Prostate gland (tissue), 2 donors: ENCODE measurements at regions not wholly inside any gene's neighbourhood (a gene's known extent, or its start where the extent isn't known, plus 50 kb on each side); places are given as distances from the start of the nearest gene placed in this dataset.

Experiments used
- DNase-seq: peaks from one replicate; pipeline ENCODE4 v3.0.0-alpha.2; 2019; ENCODE audit warnings: low spot score
- H3K27ac ChIP-seq, 2 donors: fragments of 200-600 bp; sonication (generic); 2 replicates each; pipeline ENCODE4 v1.5.1; 2017 to 2019
- H3K27me3 ChIP-seq: fragments of 200-600 bp; sonication (generic); replicated peaks from 2 replicates; pipeline ENCODE4 v1.5.1; 2019; ENCODE audit not compliant: insufficient read depth
- H3K36me3 ChIP-seq, 2 donors: fragments of 200-600 bp; sonication (generic); 1 replicate in 1 of 2; 2 replicates in 1 of 2; pipeline versions ENCODE4 v1.5.1 to v1.8.1; 2017 to 2019
- H3K4me1 ChIP-seq: fragments of 200-600 bp; sonication (generic); replicated peaks from 2 replicates; pipeline ENCODE4 v1.5.1; 2019
- H3K4me3 ChIP-seq, 2 donors: fragments of 200-600 bp; sonication (generic); 2 replicates each; pipeline ENCODE4 v1.5.1; 2017 to 2019
- H3K9me3 ChIP-seq: fragments of 200-600 bp; sonication (generic); 2 replicates; pipeline ENCODE4 v1.5.1; 2017
- POLR2A ChIP-seq: fragments of 450-650 bp; IDR thresholded peaks from one replicate; pipeline ENCODE4 v1.6.1; 2016; ENCODE audit warnings: antibody characterized with exemption, mild to moderate bottlenecking
- POLR2AphosphoS5 ChIP-seq: sonication (generic); formaldehyde crosslinking; IDR thresholded peaks from one replicate; pipeline ENCODE4 v1.6.1; 2017; ENCODE audit warnings: antibody characterized with exemption
- whole genome bisulfite sequencing: methylation state at CpG from one replicate; pipeline ENCODE4 v1.1.5; 2018; 5-methylcytosine and 5-hydroxymethylcytosine counted together
- intact Hi-C: fragments of 100-400 bp; cut with DNase I; formaldehyde crosslinking; loops from one replicate; pipeline ENCODE4 v1.14.2; 2022
- TF ChIP-seq, protein P1 (sequence below), 4 experiments: fragments of 200-600 bp in 2 of 4; fragments of 450-650 bp in 2 of 4; sonication (generic) in 2 of 4; IDR thresholded peaks; 1 replicate in 3 of 4; 2 replicates in 1 of 4; pipeline ENCODE4 v1.5.1; 2016 to 2019; ENCODE audit warnings: antibody characterized with exemption in 4 of 4, mild to moderate bottlenecking in 2 of 4, moderate library complexity in 2 of 4

DNA sequence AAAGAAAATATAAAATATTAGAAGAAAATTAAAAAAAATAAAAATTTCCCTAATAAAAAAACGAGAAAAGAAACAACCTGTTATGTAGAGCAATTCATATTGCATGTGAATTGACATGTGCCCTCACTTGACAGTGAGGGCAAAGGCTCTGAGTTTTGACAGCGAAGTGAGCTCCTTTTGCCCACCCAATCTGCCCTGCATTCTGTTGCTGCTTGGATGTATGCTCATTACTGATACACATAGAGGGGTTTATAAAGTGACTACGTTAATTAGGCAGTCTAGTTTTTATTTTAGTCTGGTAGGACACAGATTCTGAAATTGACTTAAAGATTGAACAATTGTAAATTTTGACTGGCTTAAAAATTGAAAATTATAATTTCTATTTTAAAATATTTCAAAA lies 949.4 kb downstream of the TLE4 start:
- Histone ChIP-seq H3K4me3 (no peak overlapping the region), H3K9me3 (no peaks in the 10 kb centered on the region), H3K36me3 (no peaks in the 10 kb centered on the region), H3K27ac (no peak overlapping the region), H3K4me1 (no peaks in the 10 kb centered on the region), H3K27me3 (no peaks in the 10 kb centered on the region)
- intact Hi-C loops, result no loop called here
- WGBS, result 81% methylated on average over 3 of the region's 3 CpGs
- TF ChIP-seq POLR2A (no peak), POLR2AphosphoS5 (no peak)
- TF ChIP-seq, protein P1, sequence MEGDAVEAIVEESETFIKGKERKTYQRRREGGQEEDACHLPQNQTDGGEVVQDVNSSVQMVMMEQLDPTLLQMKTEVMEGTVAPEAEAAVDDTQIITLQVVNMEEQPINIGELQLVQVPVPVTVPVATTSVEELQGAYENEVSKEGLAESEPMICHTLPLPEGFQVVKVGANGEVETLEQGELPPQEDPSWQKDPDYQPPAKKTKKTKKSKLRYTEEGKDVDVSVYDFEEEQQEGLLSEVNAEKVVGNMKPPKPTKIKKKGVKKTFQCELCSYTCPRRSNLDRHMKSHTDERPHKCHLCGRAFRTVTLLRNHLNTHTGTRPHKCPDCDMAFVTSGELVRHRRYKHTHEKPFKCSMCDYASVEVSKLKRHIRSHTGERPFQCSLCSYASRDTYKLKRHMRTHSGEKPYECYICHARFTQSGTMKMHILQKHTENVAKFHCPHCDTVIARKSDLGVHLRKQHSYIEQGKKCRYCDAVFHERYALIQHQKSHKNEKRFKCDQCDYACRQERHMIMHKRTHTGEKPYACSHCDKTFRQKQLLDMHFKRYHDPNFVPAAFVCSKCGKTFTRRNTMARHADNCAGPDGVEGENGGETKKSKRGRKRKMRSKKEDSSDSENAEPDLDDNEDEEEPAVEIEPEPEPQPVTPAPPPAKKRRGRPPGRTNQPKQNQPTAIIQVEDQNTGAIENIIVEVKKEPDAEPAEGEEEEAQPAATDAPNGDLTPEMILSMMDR (IDR thresholded peaks at IDR 0.05), result no peak
- DNase-seq, result no peak

DNA sequence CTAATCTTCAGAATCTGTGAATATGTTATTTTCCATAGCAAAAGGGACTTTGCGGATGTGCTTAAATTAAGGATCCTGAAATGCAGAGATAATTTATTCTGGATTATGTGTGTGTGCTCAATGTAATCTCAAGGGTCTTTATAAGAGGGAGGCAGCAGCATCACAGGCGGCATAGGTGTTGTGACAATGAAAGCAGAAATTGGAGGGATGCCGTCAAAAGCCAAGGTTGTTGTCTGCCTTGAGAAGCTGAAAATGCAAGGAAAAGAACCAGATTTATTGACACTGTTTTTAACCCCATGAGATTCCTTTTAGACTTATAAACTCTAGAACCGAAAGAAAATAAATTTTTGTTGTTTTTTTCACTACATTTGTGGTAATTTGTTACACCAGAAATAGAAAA lies 948.5 kb downstream of the TLE4 start:
- no peaks in the 10 kb centered on the region for H3K4me1 ChIP-seq
- no peaks in the 10 kb centered on the region for H3K9me3 ChIP-seq
- no peaks in the 10 kb centered on the region for H3K27me3 ChIP-seq
- no peak overlapping the region for H3K27ac ChIP-seq
- no peak for TF ChIP-seq POLR2A
- TF ChIP-seq, protein P1 (IDR thresholded peaks at IDR 0.05), result no peak
- TF ChIP-seq POLR2AphosphoS5, result no peak
- intact Hi-C loops, result no loop called here
- whole genome bisulfite sequencing, result 94% methylated on average over 4 of the region's 4 CpGs
- no peak for DNase-seq
- H3K36me3 ChIP-seq, result no peaks in the 10 kb centered on the region
- no peak overlapping the region for H3K4me3 ChIP-seq

DNA sequence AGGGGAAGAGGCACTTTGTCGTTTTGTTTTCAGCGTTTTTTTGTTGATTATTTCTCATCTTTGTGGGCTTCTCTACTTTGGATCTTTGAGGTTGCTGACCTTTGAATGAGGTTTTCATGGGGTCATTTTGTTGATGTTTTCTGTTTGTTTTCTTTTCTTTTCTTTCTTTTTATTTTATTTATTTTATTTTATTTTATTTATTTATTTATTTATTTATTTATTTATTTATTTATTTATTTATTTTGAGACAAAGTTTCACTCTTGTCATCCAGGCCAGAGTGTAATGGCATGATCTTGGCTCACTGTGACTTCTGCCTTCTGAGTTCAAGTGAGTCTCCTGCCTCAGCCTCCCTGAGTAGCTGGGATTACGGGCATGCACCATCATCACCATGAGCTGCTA lies 946.7 kb downstream of the TLE4 start:
- no peaks in the 10 kb centered on the region for H3K4me1 ChIP-seq
- H3K36me3 ChIP-seq, result no peaks in the 10 kb centered on the region
- DNase-seq, result no peak
- WGBS, result 94% methylated on average over 3 of the region's 3 CpGs
- H3K27me3 ChIP-seq, result no peaks in the 10 kb centered on the region
- TF ChIP-seq POLR2AphosphoS5 (no peak), POLR2A (no peak)
- TF ChIP-seq, protein P1 (IDR thresholded peaks at IDR 0.05), result no peak
- no peak overlapping the region for H3K4me3 ChIP-seq
- intact Hi-C loops, result no loop called here
- no peaks in the 10 kb centered on the region for H3K9me3 ChIP-seq
- no peak overlapping the region for H3K27ac ChIP-seq

DNA sequence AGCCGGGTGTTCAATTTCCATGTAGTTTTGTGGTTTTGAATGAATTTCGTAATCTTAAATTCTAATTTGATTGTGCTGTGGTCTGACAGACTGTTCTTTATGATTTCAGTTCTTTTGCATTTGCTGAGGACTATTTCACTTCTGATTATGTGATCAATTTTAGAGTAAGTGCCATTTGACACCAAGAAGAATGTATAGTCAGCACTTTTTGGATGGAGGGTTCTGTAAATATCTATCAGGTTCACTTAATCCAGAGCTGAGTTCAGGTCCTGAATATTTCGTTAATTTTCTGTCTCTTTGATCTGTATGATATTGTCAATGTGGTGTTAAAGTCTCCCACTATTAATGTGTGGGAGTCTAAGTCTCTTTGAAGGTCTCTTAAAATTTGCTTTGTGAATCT lies 944.9 kb downstream of the TLE4 start:
- DNase-seq, result no peak
- 74% methylated on average over 3 of the region's 3 CpGs for WGBS
- H3K9me3 ChIP-seq, result no peaks in the 10 kb centered on the region
- no peaks in the 10 kb centered on the region for H3K36me3 ChIP-seq
- no peak overlapping the region for H3K27ac ChIP-seq
- TF ChIP-seq POLR2AphosphoS5 (no peak), POLR2A (no peak)
- TF ChIP-seq, protein P1 (IDR thresholded peaks at IDR 0.05), result no peak
- no peaks in the 10 kb centered on the region for H3K27me3 ChIP-seq
- no peak overlapping the region for H3K4me3 ChIP-seq
- no peaks in the 10 kb centered on the region for H3K4me1 ChIP-seq
- intact Hi-C loops, result no loop called here

DNA sequence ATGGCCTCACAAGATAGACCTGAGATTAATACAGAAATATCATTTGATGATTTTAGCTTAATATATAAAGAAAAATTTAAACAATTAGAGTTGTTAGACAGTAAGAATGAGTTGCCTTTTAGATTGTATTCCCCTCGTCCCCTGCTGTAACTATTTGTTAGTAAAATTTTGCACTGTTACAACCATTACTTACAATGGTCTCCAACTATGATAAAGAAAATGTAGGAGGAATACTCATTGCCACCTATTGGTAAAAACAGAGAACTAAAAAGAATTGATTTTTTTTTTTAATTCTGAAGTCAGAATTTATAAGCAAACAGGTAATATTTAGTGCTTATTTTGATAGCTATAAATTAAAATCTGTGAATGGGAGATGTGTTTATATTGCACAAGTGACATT lies 937.6 kb downstream of the TLE4 start:
- Histone ChIP-seq H3K4me1 (no peaks in the 10 kb centered on the region), H3K9me3 (no peaks in the 10 kb centered on the region), H3K4me3 (no peak overlapping the region), H3K36me3 (no peaks in the 10 kb centered on the region), H3K27me3 (no peaks in the 10 kb centered on the region), H3K27ac (no peak overlapping the region)
- 67% methylated on average over 1 of the region's 1 CpG for WGBS
- no peak for DNase-seq
- TF ChIP-seq, protein P1 (IDR thresholded peaks at IDR 0.05), result no peak
- TF ChIP-seq POLR2A, result no peak
- intact Hi-C loops, result no loop called here
